Activated T-helper 2 cell treated with anti-CD3 and anti-CD28 coated beads, Interferon-gamma antibody, Interleukin-2, Interleukin-4, amounts not matched to agents 10 μg/mL and 5 μg/mL and 100 μg/mL, durations not matched to agents 14 hours and 24 hours and 36 hours (primary cell): ENCODE measurements at regions not wholly inside any gene's neighbourhood (a gene's known extent, or its start where the extent isn't known, plus 50 kb on each side); places are given as distances from the start of the nearest gene placed in this dataset.

Source experiments
- DNase-seq: peaks from one replicate; pipeline ENCODE4 v3.0.0; 2021; ENCODE audit warnings: low spot score
- H3K27ac Mint-ChIP-seq: one replicate; pipeline ENCODE4 v1.8.0; 2021; ENCODE audit warnings: mixed read lengths
- H3K27me3 Mint-ChIP-seq: one replicate; pipeline ENCODE4 v1.8.0; 2021; ENCODE audit warnings: low read depth, mixed read lengths
- H3K36me3 Mint-ChIP-seq: one replicate; pipeline ENCODE4 v1.8.0; 2021; ENCODE audit warnings: low read depth, mixed read lengths
- H3K4me1 Mint-ChIP-seq: one replicate; pipeline ENCODE4 v1.8.0; 2021; ENCODE audit warnings: low read depth, mixed read lengths
- H3K4me3 Mint-ChIP-seq: one replicate; pipeline ENCODE4 v1.8.0; 2021; ENCODE audit warnings: low read depth, mild to moderate bottlenecking, moderate library complexity, mixed read lengths
- H3K9me3 Mint-ChIP-seq: one replicate; pipeline ENCODE4 v1.8.0; 2021; ENCODE audit warnings: mixed read lengths
- intact Hi-C: fragments of 100-400 bp; cut with micrococcal nuclease; formaldehyde crosslinking; loops from one replicate; pipeline ENCODE4 v1.15.1; 2023

DNA sequence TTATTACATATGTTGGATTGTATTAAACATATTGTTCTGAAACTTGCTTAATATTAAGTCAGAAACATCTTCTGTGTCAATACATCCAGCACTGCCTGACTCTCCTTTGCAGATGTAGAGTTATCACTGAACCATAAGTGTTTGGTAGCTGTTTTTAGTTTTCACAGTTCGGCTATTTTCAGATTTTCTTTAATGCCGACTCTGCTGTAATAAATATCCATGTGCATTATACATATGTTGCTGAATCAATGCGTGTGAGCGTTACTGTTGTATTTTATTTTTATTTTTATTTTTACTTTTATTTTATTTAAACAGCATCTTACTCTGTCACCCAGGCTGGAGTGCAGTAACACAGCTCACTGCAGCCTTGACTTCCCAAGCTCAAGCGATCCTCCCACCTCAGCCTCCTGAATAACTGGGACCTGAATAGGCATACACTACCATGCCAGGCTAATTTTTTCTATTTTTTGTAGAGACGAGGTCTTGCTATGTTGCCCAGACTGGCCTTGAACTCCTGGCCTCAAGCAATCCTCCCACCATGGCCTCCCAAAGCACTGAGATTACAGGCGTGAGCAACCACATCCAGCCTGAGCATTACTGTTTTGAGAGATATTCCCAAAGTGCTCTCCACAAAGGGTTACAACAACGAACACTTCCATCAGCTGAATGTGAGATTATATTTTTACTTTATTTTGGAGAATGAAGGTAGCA lies 50.7 kb upstream of the NOCT start:
- H3K9me3 Mint-ChIP-seq: no peaks in the 10 kb centered on the region
- no peaks in the 10 kb centered on the region for H3K36me3 Mint-ChIP-seq
- no peaks in the 10 kb centered on the region for H3K27me3 Mint-ChIP-seq
- no peak overlapping the region for H3K4me3 Mint-ChIP-seq
- H3K4me1 Mint-ChIP-seq: no peaks in the 10 kb centered on the region
- intact Hi-C loops: no loop called here
- H3K27ac Mint-ChIP-seq: no peak overlapping the region
- no peak for DNase-seq

DNA sequence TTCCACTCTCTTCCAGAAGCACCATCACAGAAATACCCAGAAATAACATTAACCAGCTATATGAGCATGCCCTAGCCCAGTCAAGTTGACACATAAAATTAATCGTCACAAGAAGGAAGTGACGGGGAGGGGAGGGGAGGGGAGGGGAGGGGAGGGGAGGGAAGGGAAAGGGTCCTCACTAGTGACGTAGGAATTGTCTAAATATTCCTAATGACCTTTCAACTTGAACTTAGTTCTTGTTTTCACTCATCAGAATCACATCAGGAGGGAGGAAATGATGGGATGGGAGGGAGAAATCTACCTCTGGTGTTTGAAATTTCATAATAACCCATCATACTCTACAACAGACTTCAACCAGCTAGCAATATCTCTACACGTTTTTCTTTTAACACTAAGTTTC lies 52.2 kb upstream of the NOCT start:
- no peaks in the 10 kb centered on the region for H3K36me3 Mint-ChIP-seq
- H3K4me3 Mint-ChIP-seq: no peak overlapping the region
- intact Hi-C loops: no loop called here
- H3K9me3 Mint-ChIP-seq: no peaks in the 10 kb centered on the region
- H3K27me3 Mint-ChIP-seq: no peaks in the 10 kb centered on the region
- no peak overlapping the region for H3K27ac Mint-ChIP-seq
- peaks cover 1% of the 10 kb centered on the region for H3K4me1 Mint-ChIP-seq
- no peak for DNase-seq

DNA sequence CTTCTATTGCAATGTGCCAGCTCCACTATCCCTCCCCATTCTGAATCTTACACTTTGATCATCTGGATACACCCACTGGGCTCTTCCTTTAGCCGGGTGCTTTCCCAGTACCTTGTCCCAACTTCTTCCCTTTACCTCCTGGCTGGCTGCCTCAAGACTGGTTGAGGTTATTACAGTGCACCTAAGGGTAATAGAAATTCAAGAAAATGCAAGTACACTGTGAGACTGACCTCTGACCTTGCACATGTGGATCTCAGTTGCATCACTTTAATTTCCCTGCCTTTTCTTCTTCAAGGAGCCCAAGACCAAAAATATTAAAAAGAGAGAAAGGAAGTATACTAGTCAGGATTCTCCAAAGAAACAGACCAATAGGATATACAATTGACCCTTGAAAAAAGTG lies 53.9 kb upstream of the NOCT start:
- peaks cover 4% of the 10 kb centered on the region for H3K27me3 Mint-ChIP-seq
- H3K36me3 Mint-ChIP-seq: no peaks in the 10 kb centered on the region
- peaks cover 3% of the 10 kb centered on the region for H3K4me1 Mint-ChIP-seq
- intact Hi-C loops: no loop called here
- H3K9me3 Mint-ChIP-seq: no peaks in the 10 kb centered on the region
- no peak for DNase-seq
- H3K27ac Mint-ChIP-seq: no peak overlapping the region
- H3K4me3 Mint-ChIP-seq: no peak overlapping the region

DNA sequence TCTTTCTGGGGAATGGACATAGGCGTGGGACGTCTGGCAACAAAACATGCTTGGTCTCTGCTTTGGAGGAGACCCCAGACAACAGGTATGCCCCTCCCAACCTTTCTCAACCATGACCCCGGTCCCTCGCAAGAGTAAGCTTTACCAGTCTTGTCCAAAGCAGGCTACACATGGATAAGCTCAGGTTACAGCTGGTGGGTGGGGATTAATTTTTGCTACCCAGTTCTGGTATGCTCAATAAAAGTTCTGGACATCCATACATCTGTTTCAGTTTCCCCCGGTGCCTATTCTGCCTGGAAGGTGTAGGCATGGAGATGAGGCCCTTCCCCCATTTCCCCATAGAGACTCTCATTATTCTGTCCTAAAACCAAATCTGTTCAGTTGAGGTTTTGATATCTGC lies 54.5 kb upstream of the NOCT start:
- H3K4me1 Mint-ChIP-seq: peaks cover 3% of the 10 kb centered on the region
- H3K4me3 Mint-ChIP-seq: no peak overlapping the region
- no peaks in the 10 kb centered on the region for H3K36me3 Mint-ChIP-seq
- intact Hi-C loops: no loop called here
- no peak for DNase-seq
- no peak overlapping the region for H3K27ac Mint-ChIP-seq
- no peaks in the 10 kb centered on the region for H3K9me3 Mint-ChIP-seq
- peaks cover 4% of the 10 kb centered on the region for H3K27me3 Mint-ChIP-seq

DNA sequence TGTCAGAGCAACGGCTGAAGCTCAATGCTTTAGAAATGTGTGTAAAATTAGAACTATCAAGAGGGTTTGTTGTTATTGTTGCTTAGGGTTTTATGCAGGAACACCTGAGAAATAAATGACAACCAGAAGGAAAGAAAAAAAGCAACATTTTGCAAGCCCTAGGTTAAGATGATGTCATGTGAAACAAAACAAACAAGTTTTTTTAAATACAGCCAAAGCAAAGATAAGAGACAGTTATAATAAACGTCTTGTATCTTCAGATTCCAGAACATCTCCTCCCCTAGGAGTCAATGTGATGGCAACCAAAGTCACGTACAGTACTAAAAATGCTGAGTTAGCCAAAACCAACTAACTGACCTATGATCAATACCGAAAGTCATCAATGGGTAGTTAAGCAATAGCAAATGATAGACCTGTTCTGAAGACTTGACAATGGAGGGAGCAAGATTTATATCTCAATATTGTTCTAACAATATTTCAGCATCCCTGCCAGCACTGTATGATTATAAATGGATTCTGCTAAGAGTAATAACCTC lies 55.3 kb upstream of the NOCT start:
- no peak overlapping the region for H3K27ac Mint-ChIP-seq
- no peaks in the 10 kb centered on the region for H3K9me3 Mint-ChIP-seq
- intact Hi-C loops: no loop called here
- DNase-seq: no peak
- peaks cover 3% of the 10 kb centered on the region for H3K4me1 Mint-ChIP-seq
- no peaks in the 10 kb centered on the region for H3K36me3 Mint-ChIP-seq
- peaks cover 4% of the 10 kb centered on the region for H3K27me3 Mint-ChIP-seq
- no peak overlapping the region for H3K4me3 Mint-ChIP-seq

DNA sequence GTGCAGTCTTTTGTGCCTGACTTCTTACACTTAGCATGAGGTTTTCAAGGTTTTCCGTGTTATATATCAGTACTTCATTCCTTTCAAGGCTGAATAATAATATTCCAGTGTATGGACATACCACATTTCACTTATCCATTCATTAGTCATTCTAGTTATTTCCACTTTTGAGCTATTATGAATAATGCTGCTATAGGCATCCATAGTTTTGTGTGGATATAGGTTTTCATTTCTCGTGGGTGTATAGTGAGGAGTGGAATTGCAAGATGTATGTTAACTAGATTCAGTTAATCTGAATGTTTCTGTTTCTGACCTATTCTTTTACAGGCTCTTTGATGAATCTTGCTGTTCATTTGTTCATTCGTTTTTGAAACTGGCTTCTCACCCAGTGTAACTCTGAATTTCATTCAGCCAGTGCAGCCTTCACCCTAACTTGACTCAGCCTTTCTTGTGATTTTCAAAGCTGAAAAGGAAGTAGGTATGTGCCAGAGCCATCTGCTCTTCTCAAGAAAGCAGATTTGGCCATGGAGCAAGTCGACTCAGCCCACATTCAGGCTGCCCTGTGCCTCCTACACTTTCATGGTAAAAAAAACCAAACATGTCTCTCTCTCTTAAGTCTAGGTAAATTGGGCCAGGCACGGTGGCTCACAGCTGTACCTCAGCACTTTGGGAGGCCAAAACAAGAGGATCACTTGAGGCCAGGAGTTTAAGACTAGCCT lies 56.3 kb upstream of the NOCT start:
- Mint-ChIP-seq H3K4me3 (no peak overlapping the region), H3K36me3 (no peaks in the 10 kb centered on the region), H3K4me1 (peaks cover 3% of the 10 kb centered on the region), H3K9me3 (no peaks in the 10 kb centered on the region), H3K27ac (no peak overlapping the region), H3K27me3 (peaks cover 4% of the 10 kb centered on the region)
- intact Hi-C loops: no loop called here
- DNase-seq: no peak

DNA sequence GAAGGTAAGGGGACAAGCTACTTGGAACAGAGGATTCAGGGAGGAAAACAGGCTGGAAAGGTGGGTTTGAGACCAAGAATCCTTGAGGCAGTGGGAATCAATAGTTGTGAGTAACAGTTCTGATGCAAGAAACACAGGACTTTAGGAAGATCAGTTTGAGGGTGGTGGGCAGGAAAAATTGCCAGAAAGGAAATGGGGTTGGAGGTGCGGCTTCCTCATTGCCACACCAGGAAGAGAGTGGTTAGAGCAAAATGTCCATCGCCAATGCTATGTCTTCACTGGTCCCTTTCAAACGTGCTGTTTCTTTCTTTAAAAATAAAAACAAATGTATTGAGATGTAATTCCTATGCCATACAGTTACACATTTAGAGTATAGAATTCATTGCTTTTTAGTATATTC lies 57.1 kb upstream of the NOCT start:
- Mint-ChIP-seq H3K27ac (no peak overlapping the region), H3K4me1 (peaks cover 3% of the 10 kb centered on the region), H3K9me3 (no peaks in the 10 kb centered on the region), H3K27me3 (peaks cover 4% of the 10 kb centered on the region), H3K36me3 (no peaks in the 10 kb centered on the region), H3K4me3 (no peak overlapping the region)
- intact Hi-C loops: no loop called here
- no peak for DNase-seq

DNA sequence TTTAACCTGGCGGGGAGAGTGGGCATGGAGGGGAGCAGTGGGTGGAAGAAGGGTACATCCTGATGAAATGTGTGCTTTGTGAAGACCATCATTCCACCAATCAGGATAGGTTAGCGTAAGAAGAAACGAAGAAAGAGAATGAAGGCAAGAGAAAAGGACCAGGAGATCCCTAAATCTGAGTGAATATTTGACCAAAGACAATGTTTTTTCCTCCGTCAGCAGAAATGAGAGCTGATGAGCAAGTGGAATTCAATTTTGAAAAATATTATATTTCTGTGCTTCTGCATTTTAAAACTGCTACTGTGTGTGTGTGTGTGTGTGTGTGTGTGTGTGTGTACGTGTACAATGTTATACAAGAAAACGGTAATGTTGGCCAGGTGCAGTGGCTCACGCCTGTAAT lies 58.3 kb upstream of the NOCT start:
- H3K9me3 Mint-ChIP-seq: no peaks in the 10 kb centered on the region
- no peak overlapping the region for H3K4me3 Mint-ChIP-seq
- H3K36me3 Mint-ChIP-seq: no peaks in the 10 kb centered on the region
- peaks cover 3% of the 10 kb centered on the region for H3K4me1 Mint-ChIP-seq
- intact Hi-C loops: no loop called here
- H3K27me3 Mint-ChIP-seq: peaks cover 4% of the 10 kb centered on the region
- no peak for DNase-seq
- H3K27ac Mint-ChIP-seq: no peak overlapping the region

DNA sequence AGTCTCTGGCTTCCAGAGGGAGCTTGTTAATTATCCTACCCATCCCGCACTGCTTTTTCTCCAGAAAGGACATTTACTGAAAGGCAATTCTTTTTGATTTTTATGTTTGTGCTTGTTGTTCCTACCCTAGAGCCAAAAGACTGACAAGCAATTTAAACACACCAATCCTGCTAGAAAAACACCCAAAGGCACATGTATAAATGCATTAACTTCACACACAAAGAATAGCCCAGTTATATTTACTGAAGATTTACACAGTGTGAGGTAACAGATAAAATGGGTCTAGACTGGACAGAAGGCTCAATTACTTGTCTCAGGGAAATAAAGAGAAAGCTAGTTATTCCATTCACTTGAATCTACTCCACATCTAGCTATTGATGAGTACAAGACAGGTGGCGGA lies 61.2 kb upstream of the NOCT start:
- no peak for DNase-seq
- Mint-ChIP-seq H3K27me3 (peaks cover 4% of the 10 kb centered on the region), H3K36me3 (no peaks in the 10 kb centered on the region), H3K4me1 (peaks cover 3% of the 10 kb centered on the region), H3K4me3 (no peak overlapping the region), H3K27ac (no peak overlapping the region), H3K9me3 (no peaks in the 10 kb centered on the region)
- intact Hi-C loops: no loop called here

DNA sequence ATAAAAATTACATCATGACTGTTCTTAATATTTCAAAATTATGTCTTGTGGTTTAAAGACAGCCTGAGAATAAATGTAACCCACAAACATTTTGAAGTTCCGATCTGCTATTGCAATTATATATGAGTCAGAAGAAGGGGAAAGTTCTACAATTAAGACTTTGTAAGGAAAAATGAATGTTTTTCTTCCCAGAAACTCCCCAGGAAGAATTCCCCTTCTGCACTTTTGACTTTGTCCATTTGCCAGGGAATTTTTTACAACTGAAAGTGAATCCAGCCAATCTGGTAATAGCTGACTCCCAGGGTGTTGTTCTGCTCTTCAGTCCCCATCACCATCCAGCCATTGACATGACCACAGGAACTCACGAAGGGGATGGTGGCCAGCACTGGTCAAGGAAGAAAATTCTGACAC lies 61.6 kb upstream of the NOCT start:
- Mint-ChIP-seq H3K36me3 (no peaks in the 10 kb centered on the region), H3K27ac (no peak overlapping the region), H3K9me3 (no peaks in the 10 kb centered on the region), H3K27me3 (peaks cover 4% of the 10 kb centered on the region), H3K4me1 (peaks cover 3% of the 10 kb centered on the region), H3K4me3 (no peak overlapping the region)
- intact Hi-C loops: no loop called here
- DNase-seq: no peak

DNA sequence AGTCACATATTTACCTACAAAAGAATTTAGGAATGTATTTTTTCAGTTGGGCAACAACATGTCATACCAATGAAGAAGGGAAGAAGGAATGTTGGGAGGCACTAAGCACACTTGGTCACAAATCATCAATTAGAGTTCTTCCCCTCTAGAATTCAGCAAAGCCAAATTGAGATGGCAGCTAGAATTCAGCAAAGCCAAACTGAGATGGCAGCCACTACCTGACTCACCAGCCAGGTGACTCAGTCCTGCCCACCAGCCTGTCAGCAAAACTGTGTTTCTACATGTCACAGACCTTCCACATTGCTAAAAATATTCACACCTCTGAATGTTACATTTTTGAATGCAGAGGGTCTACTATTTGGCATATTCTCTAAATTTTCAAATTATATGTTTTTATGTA lies 63.2 kb upstream of the NOCT start:
- Mint-ChIP-seq H3K36me3 (no peaks in the 10 kb centered on the region), H3K4me1 (no peaks in the 10 kb centered on the region), H3K9me3 (no peaks in the 10 kb centered on the region), H3K27me3 (peaks cover 4% of the 10 kb centered on the region), H3K4me3 (no peak overlapping the region), H3K27ac (no peak overlapping the region)
- DNase-seq: no peak
- intact Hi-C loops: no loop called here

DNA sequence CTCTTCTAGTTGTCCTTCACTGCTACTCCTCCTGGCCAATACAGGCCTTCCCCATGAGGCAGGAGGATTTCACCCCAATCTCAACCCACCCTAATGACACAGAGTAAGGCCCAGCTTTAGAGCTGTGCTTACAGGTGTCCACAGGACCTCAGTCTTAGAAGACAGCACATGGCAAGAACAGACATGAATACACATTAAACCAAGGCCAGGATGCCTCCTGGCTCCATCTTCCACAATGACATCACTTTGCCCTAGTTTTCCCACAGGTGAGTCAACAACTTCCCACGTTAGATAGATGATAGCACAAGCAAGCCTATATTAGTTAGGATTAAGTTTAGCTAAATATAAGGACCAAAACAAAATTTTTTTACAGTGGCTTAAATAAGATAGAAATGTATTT lies 63.8 kb upstream of the NOCT start:
- Mint-ChIP-seq H3K4me1 (no peaks in the 10 kb centered on the region), H3K27ac (no peak overlapping the region), H3K4me3 (no peak overlapping the region), H3K9me3 (no peaks in the 10 kb centered on the region), H3K27me3 (no peaks in the 10 kb centered on the region), H3K36me3 (no peaks in the 10 kb centered on the region)
- DNase-seq: no peak
- intact Hi-C loops: no loop called here

DNA sequence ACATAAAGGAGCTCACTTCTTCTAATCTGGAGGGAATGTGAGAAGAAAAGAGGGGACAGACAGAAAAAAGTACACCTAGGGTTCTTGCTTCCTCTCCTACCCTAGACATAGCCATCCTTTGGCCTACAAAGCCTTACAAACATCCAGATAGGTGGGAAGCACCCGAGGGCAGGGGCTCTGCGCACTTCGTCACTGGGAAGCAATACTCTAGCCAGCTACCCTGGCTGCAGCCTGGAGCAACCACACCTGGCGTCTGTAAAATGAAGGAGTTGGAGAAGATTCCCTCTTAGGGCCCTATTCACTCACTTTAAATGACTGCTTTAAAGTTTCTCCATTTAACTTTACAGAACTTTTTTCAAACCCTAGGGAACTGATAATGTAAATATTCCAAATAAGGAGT lies 65.7 kb upstream of the NOCT start:
- Mint-ChIP-seq H3K4me1 (no peaks in the 10 kb centered on the region), H3K27ac (no peak overlapping the region), H3K27me3 (no peaks in the 10 kb centered on the region), H3K4me3 (no peak overlapping the region), H3K36me3 (no peaks in the 10 kb centered on the region), H3K9me3 (no peaks in the 10 kb centered on the region)
- intact Hi-C loops: no loop called here
- no peak for DNase-seq
